ENCODE measurements at regions not wholly inside any gene's neighbourhood (a gene's known extent, or its start where the extent isn't known, plus 50 kb on each side); places are given as distances from the start of the nearest gene placed in this dataset.

DNA sequence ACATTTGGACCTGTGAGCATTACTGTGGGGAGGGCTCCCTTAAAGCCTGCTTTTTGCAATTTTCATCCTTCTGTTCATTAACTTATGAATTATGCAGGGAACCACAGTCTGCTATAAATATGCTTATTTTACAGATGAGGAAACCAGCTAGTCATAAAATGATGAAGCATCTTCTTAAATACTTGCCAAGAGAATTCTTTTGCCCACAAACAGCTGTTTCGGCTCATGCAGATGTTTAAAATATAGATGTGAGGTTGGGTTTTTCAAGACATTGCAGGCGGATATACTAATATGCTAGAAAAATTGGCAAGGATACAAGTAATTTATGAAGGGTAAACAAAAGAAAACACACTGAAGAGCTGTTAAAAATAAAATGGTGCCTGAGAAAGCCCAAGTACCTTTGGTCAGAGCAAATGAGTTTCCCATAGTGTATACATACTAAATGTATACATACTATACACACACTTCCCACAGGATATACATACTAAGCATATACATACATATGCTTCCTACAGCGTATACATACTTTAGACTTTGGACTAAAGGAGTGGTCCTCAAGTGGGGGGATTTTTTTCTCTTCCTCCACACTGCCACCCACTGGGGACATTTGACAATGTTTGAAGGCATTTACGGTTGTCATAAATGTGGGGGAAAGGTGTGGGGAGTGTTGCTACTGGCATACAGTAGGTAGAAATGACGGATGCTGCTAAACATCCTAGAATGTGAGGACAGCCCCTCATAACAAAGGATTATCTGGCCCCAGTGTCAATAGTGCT, 164.9 kb upstream of the CSNK1A1L start:
- ChIA-PET CTCF (interaction anchor here (0.9 kb wide), 1 partner anchor 82 kb away, joined by 3 read pairs; no protein-coding TSS in a partner anchor), POLR2A (no interaction called here)
- Histone ChIP-seq H3K4me3 (ENCODE audit: low read depth, low read length) (no peak overlapping the region), H3K9me3 (ENCODE audit: control insufficient read depth, insufficient read depth, low read depth, low read length) (no peaks in the 10 kb centered on the region), H3K4me1 (ENCODE audit: control insufficient read depth, insufficient read depth, low read length) (no peaks in the 10 kb centered on the region), H3K27ac (ENCODE audit: extremely low read depth, low read depth, low read length) (no peak overlapping the region), H3K36me3 (ENCODE audit: control insufficient read depth in 2 of 2, insufficient read depth in 1 of 2, low read length in 2 of 2) (no peaks in the 10 kb centered on the region)
- TF ChIP-seq ZBTB8A (tag by site-specific recombination; IDR thresholded peaks at IDR 0.05) (no peak), GFI1B (tag by site-specific recombination; IDR thresholded peaks at IDR 0.05) (no peak), KLF9 (tag by site-specific recombination; IDR thresholded peaks at IDR 0.05; ENCODE audit: low read depth) (no peak), YY2 (tag by site-specific recombination; IDR thresholded peaks at IDR 0.05) (no peak), ZNF211 (tag by site-specific recombination; IDR thresholded peaks at IDR 0.05; ENCODE audit: low read depth) (no peak), ZNF302 (tag by site-specific recombination; IDR thresholded peaks at IDR 0.05; ENCODE audit: low read depth) (no peak), ZBTB7A (tag by site-specific recombination; IDR thresholded peaks at IDR 0.05; ENCODE audit: low read depth) (no peak), ZNF174 (tag by site-specific recombination; IDR thresholded peaks at IDR 0.05) (no peak), ZNF354C (tag by site-specific recombination; IDR thresholded peaks at IDR 0.05; ENCODE audit: borderline replicate concordance, low read depth) (no peak)
- TF ChIP-seq, protein P1, sequence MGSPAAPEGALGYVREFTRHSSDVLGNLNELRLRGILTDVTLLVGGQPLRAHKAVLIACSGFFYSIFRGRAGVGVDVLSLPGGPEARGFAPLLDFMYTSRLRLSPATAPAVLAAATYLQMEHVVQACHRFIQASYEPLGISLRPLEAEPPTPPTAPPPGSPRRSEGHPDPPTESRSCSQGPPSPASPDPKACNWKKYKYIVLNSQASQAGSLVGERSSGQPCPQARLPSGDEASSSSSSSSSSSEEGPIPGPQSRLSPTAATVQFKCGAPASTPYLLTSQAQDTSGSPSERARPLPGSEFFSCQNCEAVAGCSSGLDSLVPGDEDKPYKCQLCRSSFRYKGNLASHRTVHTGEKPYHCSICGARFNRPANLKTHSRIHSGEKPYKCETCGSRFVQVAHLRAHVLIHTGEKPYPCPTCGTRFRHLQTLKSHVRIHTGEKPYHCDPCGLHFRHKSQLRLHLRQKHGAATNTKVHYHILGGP (tag by site-specific recombination; IDR thresholded peaks at IDR 0.05), result no peak
- TF ChIP-seq, protein P2, sequence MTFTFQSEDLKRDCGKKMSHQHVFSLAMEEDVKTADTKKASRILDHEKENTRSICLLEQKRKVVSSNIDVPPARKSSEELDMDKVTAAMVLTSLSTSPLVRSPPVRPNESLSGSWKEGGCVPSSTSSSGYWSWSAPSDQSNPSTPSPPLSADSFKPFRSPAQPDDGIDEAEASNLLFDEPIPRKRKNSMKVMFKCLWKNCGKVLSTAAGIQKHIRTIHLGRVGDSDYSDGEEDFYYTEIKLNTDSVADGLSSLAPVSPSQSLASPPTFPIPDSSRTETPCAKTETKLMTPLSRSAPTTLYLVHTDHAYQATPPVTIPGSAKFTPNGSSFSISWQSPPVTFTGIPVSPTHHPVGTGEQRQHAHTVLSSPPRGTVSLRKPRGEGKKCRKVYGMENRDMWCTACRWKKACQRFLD (tag by site-specific recombination; IDR thresholded peaks at IDR 0.05), result no peak
- TF ChIP-seq, protein P3, sequence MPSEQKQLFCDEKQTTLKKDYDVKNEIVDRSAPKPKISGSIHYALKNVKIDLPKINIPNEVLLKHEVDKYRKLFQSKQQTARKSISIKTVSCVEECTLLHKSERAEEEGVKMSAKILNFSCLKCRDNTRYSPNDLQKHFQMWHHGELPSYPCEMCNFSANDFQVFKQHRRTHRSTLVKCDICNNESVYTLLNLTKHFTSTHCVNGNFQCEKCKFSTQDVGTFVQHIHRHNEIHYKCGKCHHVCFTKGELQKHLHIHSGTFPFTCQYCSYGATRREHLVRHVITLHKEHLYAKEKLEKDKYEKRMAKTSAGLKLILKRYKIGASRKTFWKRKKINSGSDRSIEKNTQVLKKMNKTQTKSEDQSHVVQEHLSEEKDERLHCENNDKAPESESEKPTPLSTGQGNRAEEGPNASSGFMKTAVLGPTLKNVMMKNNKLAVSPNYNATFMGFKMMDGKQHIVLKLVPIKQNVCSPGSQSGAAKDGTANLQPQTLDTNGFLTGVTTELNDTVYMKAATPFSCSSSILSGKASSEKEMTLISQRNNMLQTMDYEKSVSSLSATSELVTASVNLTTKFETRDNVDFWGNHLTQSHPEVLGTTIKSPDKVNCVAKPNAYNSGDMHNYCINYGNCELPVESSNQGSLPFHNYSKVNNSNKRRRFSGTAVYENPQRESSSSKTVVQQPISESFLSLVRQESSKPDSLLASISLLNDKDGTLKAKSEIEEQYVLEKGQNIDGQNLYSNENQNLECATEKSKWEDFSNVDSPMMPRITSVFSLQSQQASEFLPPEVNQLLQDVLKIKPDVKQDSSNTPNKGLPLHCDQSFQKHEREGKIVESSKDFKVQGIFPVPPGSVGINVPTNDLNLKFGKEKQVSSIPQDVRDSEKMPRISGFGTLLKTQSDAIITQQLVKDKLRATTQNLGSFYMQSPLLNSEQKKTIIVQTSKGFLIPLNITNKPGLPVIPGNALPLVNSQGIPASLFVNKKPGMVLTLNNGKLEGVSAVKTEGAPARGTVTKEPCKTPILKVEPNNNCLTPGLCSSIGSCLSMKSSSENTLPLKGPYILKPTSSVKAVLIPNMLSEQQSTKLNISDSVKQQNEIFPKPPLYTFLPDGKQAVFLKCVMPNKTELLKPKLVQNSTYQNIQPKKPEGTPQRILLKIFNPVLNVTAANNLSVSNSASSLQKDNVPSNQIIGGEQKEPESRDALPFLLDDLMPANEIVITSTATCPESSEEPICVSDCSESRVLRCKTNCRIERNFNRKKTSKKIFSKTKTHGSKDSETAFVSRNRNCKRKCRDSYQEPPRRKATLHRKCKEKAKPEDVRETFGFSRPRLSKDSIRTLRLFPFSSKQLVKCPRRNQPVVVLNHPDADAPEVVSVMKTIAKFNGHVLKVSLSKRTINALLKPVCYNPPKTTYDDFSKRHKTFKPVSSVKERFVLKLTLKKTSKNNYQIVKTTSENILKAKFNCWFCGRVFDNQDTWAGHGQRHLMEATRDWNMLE (tag by site-specific recombination; conservative IDR thresholded peaks at IDR 0.05; ENCODE audit: low read depth), result no peak
- TF ChIP-seq, protein P4, sequence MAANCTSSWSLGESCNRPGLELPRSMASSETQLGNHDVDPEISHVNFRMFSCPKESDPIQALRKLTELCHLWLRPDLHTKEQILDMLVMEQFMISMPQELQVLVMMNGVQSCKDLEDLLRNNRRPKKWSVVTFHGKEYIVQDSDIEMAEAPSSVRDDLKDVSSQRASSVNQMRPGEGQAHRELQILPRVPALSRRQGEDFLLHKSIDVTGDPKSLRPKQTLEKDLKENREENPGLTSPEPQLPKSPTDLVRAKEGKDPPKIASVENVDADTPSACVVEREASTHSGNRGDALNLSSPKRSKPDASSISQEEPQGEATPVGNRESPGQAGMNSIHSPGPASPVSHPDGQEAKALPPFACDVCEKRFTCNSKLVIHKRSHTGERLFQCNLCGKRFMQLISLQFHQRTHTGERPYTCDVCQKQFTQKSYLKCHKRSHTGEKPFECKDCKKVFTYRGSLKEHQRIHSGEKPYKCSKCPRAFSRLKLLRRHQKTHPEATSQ (tag by site-specific recombination; IDR thresholded peaks at IDR 0.05), result no peak

DNA sequence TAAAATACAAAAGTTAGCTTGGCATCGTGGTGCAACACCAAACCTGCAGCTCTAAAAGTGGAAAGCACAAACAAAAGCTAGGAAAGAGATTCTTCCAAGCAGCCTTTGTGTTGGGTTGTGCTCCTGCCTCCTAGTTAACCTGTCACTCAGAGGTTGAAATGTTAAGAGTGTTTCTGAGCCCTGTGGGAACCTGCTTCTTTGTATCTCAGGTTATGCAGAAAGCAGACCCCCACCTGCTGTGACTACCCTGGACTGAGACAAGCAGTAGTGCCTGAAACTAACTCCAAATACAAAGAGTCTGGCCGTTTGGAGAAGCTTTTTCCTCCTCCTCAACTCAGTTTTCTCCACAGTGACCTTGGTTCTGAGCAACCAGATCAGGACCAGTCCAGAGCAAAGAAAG, 158.4 kb upstream of the CSNK1A1L start:
- Histone ChIP-seq H3K9me3 (ENCODE audit: control insufficient read depth, insufficient read depth, low read depth, low read length) (no peaks in the 10 kb centered on the region), H3K27ac (ENCODE audit: extremely low read depth, low read depth, low read length) (no peak overlapping the region), H3K4me1 (ENCODE audit: control insufficient read depth, insufficient read depth, low read length) (no peaks in the 10 kb centered on the region), H3K36me3 (ENCODE audit: control insufficient read depth in 2 of 2, insufficient read depth in 1 of 2, low read length in 2 of 2) (no peaks in the 10 kb centered on the region), H3K4me3 (ENCODE audit: low read depth, low read length) (no peak overlapping the region)
- ChIA-PET POLR2A (no interaction called here), CTCF (interaction anchor here (0.6 kb wide), 1 partner anchor 85 kb away, joined by 4 read pairs; no protein-coding TSS in a partner anchor)
- TF ChIP-seq SP7 (tag by site-specific recombination; IDR thresholded peaks at IDR 0.05), result no peak
- TF ChIP-seq WT1 (tag by site-specific recombination; IDR thresholded peaks at IDR 0.05), result no peak
- no peak for TF ChIP-seq ZNF354C (tag by site-specific recombination; IDR thresholded peaks at IDR 0.05; ENCODE audit: borderline replicate concordance, low read depth)
- no peak for TF ChIP-seq ZNF292 (tag by site-specific recombination; IDR thresholded peaks at IDR 0.05; ENCODE audit: borderline replicate concordance, low read depth)
- no peak for TF ChIP-seq ZNF19 (tag by site-specific recombination; IDR thresholded peaks at IDR 0.05; ENCODE audit: low read depth)
- TF ChIP-seq ZNF555 (tag by site-specific recombination; conservative IDR thresholded peaks at IDR 0.05), result no peak
- no peak for TF ChIP-seq ZNF311 (tag by site-specific recombination; IDR thresholded peaks at IDR 0.05; ENCODE audit: borderline replicate concordance)
- no peak for TF ChIP-seq ZNF658 (tag by site-specific recombination; IDR thresholded peaks at IDR 0.05)
- TF ChIP-seq ZNF324 (tag by site-specific recombination; IDR thresholded peaks at IDR 0.05), result no peak
- TF ChIP-seq ZNF146 (tag by site-specific recombination; IDR thresholded peaks at IDR 0.05), result no peak

Measured in HEK293 (cell line).